ENCODE measurements at regions not wholly inside any gene's neighbourhood (a gene's known extent, or its start where the extent isn't known, plus 50 kb on each side); places are given as distances from the start of the nearest gene placed in this dataset.

- TF ChIP-seq ZNF274 (IDR thresholded peaks at IDR 0.05; ENCODE audit: low read depth, low read length): no peak
- H3K4me3 ChIP-seq (ENCODE audit: low read length): no peak overlapping the region
Measured at GRCh38 chr12:113684053-113684907, 212.6 kb upstream of the LHX5 start.

GRCh38 chr12:113683574-113683973, 211.9 kb upstream of the LHX5 start:
- TF ChIP-seq ZNF274 (IDR thresholded peaks at IDR 0.05; ENCODE audit: low read depth, low read length): no peak
- H3K4me3 ChIP-seq (ENCODE audit: low read length): no peak overlapping the region

GRCh38 chr12:113680868-113681267, 209.2 kb upstream of the LHX5 start:
- TF ChIP-seq ZNF274 (IDR thresholded peaks at IDR 0.05; ENCODE audit: low read depth, low read length): no peak
- H3K4me3 ChIP-seq (ENCODE audit: low read length): no peak overlapping the region

GRCh38 chr12:113678223-113679119, 206.8 kb upstream of the LHX5 start:
- H3K4me3 ChIP-seq (ENCODE audit: low read length): no peak overlapping the region
- TF ChIP-seq ZNF274 (IDR thresholded peaks at IDR 0.05; ENCODE audit: low read depth, low read length): no peak

- no peak overlapping the region for H3K4me3 ChIP-seq (ENCODE audit: low read length)
- TF ChIP-seq ZNF274 (IDR thresholded peaks at IDR 0.05; ENCODE audit: low read depth, low read length): no peak
Measured at GRCh38 chr12:113676547-113676946, 204.9 kb upstream of the LHX5 start.

GRCh38 chr12:113676117-113676516, 204.4 kb upstream of the LHX5 start:
- H3K4me3 ChIP-seq (ENCODE audit: low read length): no peak overlapping the region
- no peak for TF ChIP-seq ZNF274 (IDR thresholded peaks at IDR 0.05; ENCODE audit: low read depth, low read length)

- TF ChIP-seq ZNF274 (IDR thresholded peaks at IDR 0.05; ENCODE audit: low read depth, low read length): no peak
- no peak overlapping the region for H3K4me3 ChIP-seq (ENCODE audit: low read length)
Measured at GRCh38 chr12:113674996-113675395, 203.3 kb upstream of the LHX5 start.

- no peak overlapping the region for H3K4me3 ChIP-seq (ENCODE audit: low read length)
- no peak for TF ChIP-seq ZNF274 (IDR thresholded peaks at IDR 0.05; ENCODE audit: low read depth, low read length)
Measured at GRCh38 chr12:113674302-113674701, 202.6 kb upstream of the LHX5 start.

GRCh38 chr12:113673458-113674238, 202.0 kb upstream of the LHX5 start:
- no peak for TF ChIP-seq ZNF274 (IDR thresholded peaks at IDR 0.05; ENCODE audit: low read depth, low read length)
- no peak overlapping the region for H3K4me3 ChIP-seq (ENCODE audit: low read length)

- no peak overlapping the region for H3K4me3 ChIP-seq (ENCODE audit: low read length)
- TF ChIP-seq ZNF274 (IDR thresholded peaks at IDR 0.05; ENCODE audit: low read depth, low read length): no peak
Measured at GRCh38 chr12:113670742-113671141, 199.1 kb upstream of the LHX5 start.

GRCh38 chr12:113667676-113668356, 196.1 kb upstream of the LHX5 start:
- no peak for TF ChIP-seq ZNF274 (IDR thresholded peaks at IDR 0.05; ENCODE audit: low read depth, low read length)
- no peak overlapping the region for H3K4me3 ChIP-seq (ENCODE audit: low read length)

- H3K4me3 ChIP-seq (ENCODE audit: low read length): no peak overlapping the region
- no peak for TF ChIP-seq ZNF274 (IDR thresholded peaks at IDR 0.05; ENCODE audit: low read depth, low read length)
Measured at GRCh38 chr12:113667095-113667494, 195.4 kb upstream of the LHX5 start.

- no peak overlapping the region for H3K4me3 ChIP-seq (ENCODE audit: low read length)
- no peak for TF ChIP-seq ZNF274 (IDR thresholded peaks at IDR 0.05; ENCODE audit: low read depth, low read length)
Measured at GRCh38 chr12:113666223-113666622, 194.6 kb upstream of the LHX5 start.

Data from GM08714 (cell line).